Osteoblast (primary cell): ENCODE measurements at regions not wholly inside any gene's neighbourhood (a gene's known extent, or its start where the extent isn't known, plus 50 kb on each side); places are given as distances from the start of the nearest gene placed in this dataset.

Experiments used
- DNase-seq: peaks from one replicate; pipeline ENCODE4 v3.0.0; 2011; ENCODE audit warnings: low spot score, mixed read lengths; ENCODE audit not compliant: insufficient read length; ENCODE audit errors: missing footprints
- H2AFZ ChIP-seq: 2 replicates; pipeline ENCODE4 v1.6.0; 2011; ENCODE audit warnings: mild to moderate bottlenecking, low read length
- H3K27ac ChIP-seq: 2 replicates; pipeline ENCODE4 v1.5.1; 2011; ENCODE audit warnings: mild to moderate bottlenecking, low read depth, low read length, moderate library complexity
- H3K27me3 ChIP-seq: 2 replicates; pipeline ENCODE4 v1.6.0; 2012; ENCODE audit warnings: mild to moderate bottlenecking, control low read depth, inconsistent platforms, low read length, moderate library complexity; ENCODE audit not compliant: insufficient read depth
- H3K36me3 ChIP-seq: 2 replicates; pipeline ENCODE4 v1.5.1; 2011; ENCODE audit warnings: mild to moderate bottlenecking, low read length, control low read depth, moderate library complexity; ENCODE audit not compliant: insufficient read depth
- H3K4me1 ChIP-seq: 2 replicates; pipeline ENCODE4 v1.5.1; 2011; ENCODE audit warnings: mild to moderate bottlenecking, low read length, control low read depth, moderate library complexity; ENCODE audit not compliant: insufficient read depth
- H3K4me2 ChIP-seq: 2 replicates; pipeline ENCODE4 v1.6.0; 2011; ENCODE audit warnings: mild to moderate bottlenecking, low read length; ENCODE audit not compliant: insufficient read depth
- H3K4me3 ChIP-seq: fragments of 200-600 bp; sonication (generic); 3 replicates; pipeline ENCODE4 v1.5.1; 2012; ENCODE audit warnings: mild to moderate bottlenecking, low read length, inconsistent platforms; ENCODE audit not compliant: insufficient read depth
- H3K79me2 ChIP-seq: 2 replicates; pipeline ENCODE4 v1.6.0; 2012; ENCODE audit warnings: mild to moderate bottlenecking, low read length, control low read depth, inconsistent platforms; ENCODE audit not compliant: insufficient read depth
- H3K9me3 ChIP-seq: 2 replicates; pipeline ENCODE4 v1.5.1; 2011; ENCODE audit warnings: low read depth, low read length, control low read depth
- H4K20me1 ChIP-seq: 2 replicates; pipeline ENCODE4 v1.6.0; 2012; ENCODE audit warnings: mild to moderate bottlenecking, low read length, control low read depth; ENCODE audit not compliant: insufficient read depth
- CTCF ChIP-seq: IDR thresholded peaks from 2 replicates; pipeline ENCODE4 v1.5.1; 2011; ENCODE audit warnings: mild to moderate bottlenecking, low read depth, low read length, moderate library complexity; ENCODE audit errors: extremely low read depth

- H4K20me1 ChIP-seq: no peaks in the 10 kb centered on the region
- no peak for DNase-seq
- no peaks in the 10 kb centered on the region for H3K27me3 ChIP-seq
- H3K4me3 ChIP-seq: no peak overlapping the region
- H3K4me2 ChIP-seq: no peak overlapping the region
- peaks cover 3% of the 10 kb centered on the region for H3K9me3 ChIP-seq
- no peak overlapping the region for H2AFZ ChIP-seq
- no peak for TF ChIP-seq CTCF
- H3K27ac ChIP-seq: no peak overlapping the region
- H3K4me1 ChIP-seq: no peaks in the 10 kb centered on the region
- H3K36me3 ChIP-seq: no peaks in the 10 kb centered on the region
- no peaks in the 10 kb centered on the region for H3K79me2 ChIP-seq
Observed at GRCh38 chr10:8990280-8990987, 935.9 kb downstream of the GATA3 start.

GRCh38 chr10:8992009-8992408, 937.5 kb downstream of the GATA3 start:
- no peaks in the 10 kb centered on the region for H3K79me2 ChIP-seq
- no peaks in the 10 kb centered on the region for H3K36me3 ChIP-seq
- H2AFZ ChIP-seq: no peak overlapping the region
- H3K4me1 ChIP-seq: no peaks in the 10 kb centered on the region
- no peak overlapping the region for H3K4me2 ChIP-seq
- H3K27me3 ChIP-seq: no peaks in the 10 kb centered on the region
- no peak for DNase-seq
- no peak overlapping the region for H3K4me3 ChIP-seq
- no peak overlapping the region for H3K27ac ChIP-seq
- H4K20me1 ChIP-seq: no peaks in the 10 kb centered on the region
- peaks cover 3% of the 10 kb centered on the region for H3K9me3 ChIP-seq
- no peak for TF ChIP-seq CTCF

- no peak overlapping the region for H3K4me2 ChIP-seq
- TF ChIP-seq CTCF: no peak
- H3K36me3 ChIP-seq: no peaks in the 10 kb centered on the region
Observed at GRCh38 chr10:8993864-8994263, 939.4 kb downstream of the GATA3 start.

GRCh38 chr10:8998751-8999150, 944.3 kb downstream of the GATA3 start:
- Histone ChIP-seq H3K4me2 (no peak overlapping the region), H3K27ac (no peak overlapping the region), H3K9me3 (no peaks in the 10 kb centered on the region), H4K20me1 (no peaks in the 10 kb centered on the region), H3K36me3 (no peaks in the 10 kb centered on the region), H3K27me3 (no peaks in the 10 kb centered on the region), H3K4me3 (no peak overlapping the region), H3K79me2 (no peaks in the 10 kb centered on the region), H3K4me1 (no peaks in the 10 kb centered on the region), H2AFZ (no peak overlapping the region)
- no peak for TF ChIP-seq CTCF
- DNase-seq: peak; percentile 4

More at GRCh38 chr10:8993864-8994263, 939.4 kb downstream of the GATA3 start:
- H2AFZ ChIP-seq: no peak overlapping the region
- no peaks in the 10 kb centered on the region for H4K20me1 ChIP-seq
- peaks cover 3% of the 10 kb centered on the region for H3K9me3 ChIP-seq
- no peak overlapping the region for H3K27ac ChIP-seq
- H3K79me2 ChIP-seq: no peaks in the 10 kb centered on the region
- no peak overlapping the region for H3K4me3 ChIP-seq
- no peaks in the 10 kb centered on the region for H3K27me3 ChIP-seq
- DNase-seq: no peak
- no peaks in the 10 kb centered on the region for H3K4me1 ChIP-seq
